ENCODE measurements at regions not wholly inside any gene's neighbourhood (a gene's known extent, or its start where the extent isn't known, plus 50 kb on each side); places are given as distances from the start of the nearest gene placed in this dataset.

- no peaks in the 10 kb centered on the region for H4K20me1 ChIP-seq (ENCODE audit: insufficient read depth)
- no peaks in the 10 kb centered on the region for H3K36me3 ChIP-seq (ENCODE audit: low read depth)
- no peaks in the 10 kb centered on the region for H3K9me2 ChIP-seq (ENCODE audit: insufficient read depth)
- H3K27me3 ChIP-seq (replicated peaks; ENCODE audit: insufficient read depth): peaks cover 5% of the 10 kb centered on the region; the same call in 1 of the 2 replicates
- no peaks in the 10 kb centered on the region for H3F3A ChIP-seq (ENCODE audit: insufficient read depth)
- H3K4me3 ChIP-seq: no peak overlapping the region
- H3K9me3 ChIP-seq (ENCODE audit: low read depth): no peaks in the 10 kb centered on the region
- in situ Hi-C loops (cut with MboI): no loop called here
- no peaks in the 10 kb centered on the region for H3K79me2 ChIP-seq (ENCODE audit: insufficient read depth)
- no peak for DNase-seq
- no peaks in the 10 kb centered on the region for H3K4me1 ChIP-seq (ENCODE audit: insufficient read depth)
- H3K27ac ChIP-seq: no peak overlapping the region
- WGBS, 2 experiments (ENCODE audit: low coverage in 1 of 2, low lambda C conversion rate in 2 of 2, missing lambda C conversion rate in 2 of 2): 13 to 22% methylated on average over 4 of the region's 4 CpGs
- no peak overlapping the region for H2AFZ ChIP-seq
- no peak overlapping the region for H3K9ac ChIP-seq
- TF ChIP-seq EZH2 (IDR thresholded peaks at IDR 0.05; ENCODE audit: insufficient read depth, poor library complexity, severe bottlenecking) (no peak), EZH2phosphoT487 (IDR thresholded peaks at IDR 0.05; ENCODE audit: insufficient read depth, low read depth) (no peak)
- H3K4me2 ChIP-seq (ENCODE audit: unreplicated experiment): no peak overlapping the region
Observed at GRCh38 chr5:174396541-174396940, 327.8 kb upstream of the MSX2 start.

DNA sequence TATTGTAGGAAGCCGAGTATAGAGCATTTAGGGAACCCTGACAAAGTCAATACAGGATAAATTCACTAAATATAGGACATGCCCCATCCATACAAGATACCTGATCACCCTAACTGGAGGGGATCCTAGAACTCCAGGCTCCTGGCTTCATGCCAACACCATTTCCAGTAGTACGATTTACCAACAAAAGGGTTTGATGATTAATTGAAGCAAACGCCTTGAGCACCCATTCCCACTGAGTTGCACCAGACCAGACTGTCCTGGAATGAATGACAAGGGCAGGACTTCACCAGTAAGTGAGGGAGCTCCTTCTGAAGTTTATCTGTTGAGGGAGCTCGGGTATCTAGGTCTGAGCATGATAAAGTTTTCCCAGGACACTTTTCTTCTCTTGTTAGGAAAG is 327.2 kb upstream of the MSX2 start:
- H3K36me3 ChIP-seq (ENCODE audit: low read depth): no peaks in the 10 kb centered on the region
- 13 to 21% methylated on average over 4 of the region's 4 CpGs for WGBS, 2 experiments (ENCODE audit: low coverage in 1 of 2, low lambda C conversion rate in 2 of 2, missing lambda C conversion rate in 2 of 2)

DNA sequence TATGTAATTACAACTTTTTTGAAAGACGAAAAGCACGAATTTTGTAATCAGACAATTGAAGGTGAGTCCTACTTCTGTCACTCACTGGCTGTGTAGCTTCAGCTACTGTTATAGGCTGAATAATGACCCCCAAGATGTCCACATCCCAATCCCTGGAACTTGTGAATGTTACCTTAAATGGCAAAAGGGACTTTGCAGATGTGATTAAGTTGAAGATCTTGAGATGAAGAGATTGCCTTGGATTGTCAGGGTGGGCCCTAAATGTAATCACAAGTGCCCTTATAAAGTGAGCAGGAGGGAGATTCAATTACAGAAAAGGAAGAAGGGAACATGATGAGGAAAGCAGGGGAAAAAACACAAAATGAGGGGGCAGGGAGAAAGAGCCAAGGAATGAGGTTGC is 326.2 kb upstream of the MSX2 start:
- WGBS, 2 experiments (ENCODE audit: low coverage in 1 of 2, low lambda C conversion rate in 2 of 2, missing lambda C conversion rate in 2 of 2): 13 to 29% methylated on average over 2 of the region's 2 CpGs

More for the DNA sequence above, 327.2 kb upstream of the MSX2 start:
- Histone ChIP-seq H3K27me3 (replicated peaks; ENCODE audit: insufficient read depth) (peaks cover 5% of the 10 kb centered on the region; the same call in 1 of the 2 replicates), H3K4me2 (ENCODE audit: unreplicated experiment) (no peak overlapping the region), H3K9me3 (ENCODE audit: low read depth) (no peaks in the 10 kb centered on the region), H3K79me2 (ENCODE audit: insufficient read depth) (no peaks in the 10 kb centered on the region), H3K9ac (no peak overlapping the region), H3K4me1 (ENCODE audit: insufficient read depth) (no peaks in the 10 kb centered on the region), H3K9me2 (ENCODE audit: insufficient read depth) (no peaks in the 10 kb centered on the region), H3K27ac (no peak overlapping the region), H3F3A (ENCODE audit: insufficient read depth) (no peaks in the 10 kb centered on the region), H3K4me3 (no peak overlapping the region), H4K20me1 (ENCODE audit: insufficient read depth) (no peaks in the 10 kb centered on the region), H2AFZ (no peak overlapping the region)
- in situ Hi-C loops (cut with MboI): no loop called here
- DNase-seq: no peak
- TF ChIP-seq EZH2 (IDR thresholded peaks at IDR 0.05; ENCODE audit: insufficient read depth, poor library complexity, severe bottlenecking) (no peak), EZH2phosphoT487 (IDR thresholded peaks at IDR 0.05; ENCODE audit: insufficient read depth, low read depth) (no peak)

DNA sequence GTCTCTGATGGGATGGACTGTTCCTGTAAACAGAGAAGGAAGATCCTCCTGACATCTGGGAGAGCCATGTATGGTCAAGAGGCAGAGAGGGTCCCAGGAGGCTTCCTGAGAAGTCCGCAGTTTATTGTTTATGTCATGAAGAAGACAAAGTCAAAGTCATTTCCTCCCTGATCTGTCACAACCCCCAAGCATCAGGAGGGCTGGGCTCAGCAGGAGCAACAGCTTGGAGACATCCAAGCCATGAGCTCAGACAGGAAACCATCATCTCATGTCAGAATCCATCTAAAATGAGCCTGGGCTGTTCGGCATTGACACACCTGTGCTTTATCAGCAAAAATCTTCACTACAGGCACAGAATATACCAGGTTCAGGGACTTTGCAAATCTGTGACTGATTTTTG is 325.0 kb upstream of the MSX2 start:
- Histone ChIP-seq H3K9me2 (ENCODE audit: insufficient read depth) (no peaks in the 10 kb centered on the region), H2AFZ (no peak overlapping the region), H3K9ac (no peak overlapping the region), H4K20me1 (ENCODE audit: insufficient read depth) (no peaks in the 10 kb centered on the region), H3K79me2 (ENCODE audit: insufficient read depth) (no peaks in the 10 kb centered on the region), H3K36me3 (ENCODE audit: low read depth) (no peaks in the 10 kb centered on the region), H3K27ac (no peak overlapping the region), H3F3A (ENCODE audit: insufficient read depth) (no peaks in the 10 kb centered on the region), H3K27me3 (replicated peaks; ENCODE audit: insufficient read depth) (peaks cover 5% of the 10 kb centered on the region; the same call in 1 of the 2 replicates), H3K9me3 (ENCODE audit: low read depth) (no peaks in the 10 kb centered on the region), H3K4me2 (ENCODE audit: unreplicated experiment) (no peak overlapping the region), H3K4me3 (no peak overlapping the region), H3K4me1 (ENCODE audit: insufficient read depth) (no peaks in the 10 kb centered on the region)
- 5% methylated on average over 2 of the region's 2 CpGs for WGBS, 2 experiments (ENCODE audit: low coverage in 1 of 2, low lambda C conversion rate in 2 of 2, missing lambda C conversion rate in 2 of 2)
- TF ChIP-seq EZH2phosphoT487 (IDR thresholded peaks at IDR 0.05; ENCODE audit: insufficient read depth, low read depth): no peak
- TF ChIP-seq EZH2 (IDR thresholded peaks at IDR 0.05; ENCODE audit: insufficient read depth, poor library complexity, severe bottlenecking): no peak
- no peak for DNase-seq
- in situ Hi-C loops (cut with MboI): no loop called here

More for the DNA sequence above, 326.2 kb upstream of the MSX2 start:
- H3K4me3 ChIP-seq: no peak overlapping the region
- H3K27me3 ChIP-seq (replicated peaks; ENCODE audit: insufficient read depth): peaks cover 5% of the 10 kb centered on the region; the same call in 1 of the 2 replicates
- no peak overlapping the region for H3K27ac ChIP-seq
- no peaks in the 10 kb centered on the region for H3K9me3 ChIP-seq (ENCODE audit: low read depth)
- H3K36me3 ChIP-seq (ENCODE audit: low read depth): no peaks in the 10 kb centered on the region
- H3K79me2 ChIP-seq (ENCODE audit: insufficient read depth): no peaks in the 10 kb centered on the region
- no peaks in the 10 kb centered on the region for H3K9me2 ChIP-seq (ENCODE audit: insufficient read depth)
- TF ChIP-seq EZH2 (IDR thresholded peaks at IDR 0.05; ENCODE audit: insufficient read depth, poor library complexity, severe bottlenecking): no peak
- no peak overlapping the region for H3K9ac ChIP-seq
- H4K20me1 ChIP-seq (ENCODE audit: insufficient read depth): no peaks in the 10 kb centered on the region
- no peak overlapping the region for H2AFZ ChIP-seq
- in situ Hi-C loops (cut with MboI): no loop called here
- no peaks in the 10 kb centered on the region for H3F3A ChIP-seq (ENCODE audit: insufficient read depth)
- no peak overlapping the region for H3K4me2 ChIP-seq (ENCODE audit: unreplicated experiment)
- no peak for DNase-seq
- H3K4me1 ChIP-seq (ENCODE audit: insufficient read depth): no peaks in the 10 kb centered on the region

- no peak overlapping the region for H3K4me3 ChIP-seq
- peaks cover 6% of the 10 kb centered on the region; the same call in 1 of the 2 replicates for H3K27me3 ChIP-seq (replicated peaks; ENCODE audit: insufficient read depth)
- H3K27ac ChIP-seq: no peak overlapping the region
- no peaks in the 10 kb centered on the region for H4K20me1 ChIP-seq (ENCODE audit: insufficient read depth)
- H3K9me3 ChIP-seq (ENCODE audit: low read depth): no peaks in the 10 kb centered on the region
- H3F3A ChIP-seq (ENCODE audit: insufficient read depth): no peaks in the 10 kb centered on the region
- no peak overlapping the region for H3K9ac ChIP-seq
- H3K79me2 ChIP-seq (ENCODE audit: insufficient read depth): no peaks in the 10 kb centered on the region
- no peak overlapping the region for H2AFZ ChIP-seq
- no peak for DNase-seq
- TF ChIP-seq EZH2phosphoT487 (IDR thresholded peaks at IDR 0.05; ENCODE audit: insufficient read depth, low read depth) (no peak), EZH2 (IDR thresholded peaks at IDR 0.05; ENCODE audit: insufficient read depth, poor library complexity, severe bottlenecking) (no peak)
- 0 to 4% methylated on average over 3 of the region's 3 CpGs for WGBS, 2 experiments (ENCODE audit: low coverage in 1 of 2, low lambda C conversion rate in 2 of 2, missing lambda C conversion rate in 2 of 2)
- no peak overlapping the region for H3K4me2 ChIP-seq (ENCODE audit: unreplicated experiment)
- H3K4me1 ChIP-seq (ENCODE audit: insufficient read depth): no peaks in the 10 kb centered on the region
- no peaks in the 10 kb centered on the region for H3K9me2 ChIP-seq (ENCODE audit: insufficient read depth)
- H3K36me3 ChIP-seq (ENCODE audit: low read depth): no peaks in the 10 kb centered on the region
- in situ Hi-C loops (cut with MboI): no loop called here
Observed at GRCh38 chr5:174400461-174400860, 323.9 kb upstream of the MSX2 start.
